Activated T-cell treated with anti-CD3 and anti-CD28 coated beads for 24 hours (primary cell): ENCODE measurements at regions not wholly inside any gene's neighbourhood (a gene's known extent, or its start where the extent isn't known, plus 50 kb on each side); places are given as distances from the start of the nearest gene placed in this dataset.

ENCODE experiments used
- DNase-seq: peaks from one replicate; pipeline ENCODE4 v3.0.0-alpha.2; 2020; ENCODE audit warnings: low read depth

GRCh38 chr11:8799273-8799672 is 111.7 kb upstream of the AKIP1 start:
- no peak for DNase-seq

- no peak for DNase-seq
Measured at GRCh38 chr11:8800520-8801110, 110.4 kb upstream of the AKIP1 start.

GRCh38 chr11:8801121-8801520 is 109.9 kb upstream of the AKIP1 start:
- no peak for DNase-seq

DNA sequence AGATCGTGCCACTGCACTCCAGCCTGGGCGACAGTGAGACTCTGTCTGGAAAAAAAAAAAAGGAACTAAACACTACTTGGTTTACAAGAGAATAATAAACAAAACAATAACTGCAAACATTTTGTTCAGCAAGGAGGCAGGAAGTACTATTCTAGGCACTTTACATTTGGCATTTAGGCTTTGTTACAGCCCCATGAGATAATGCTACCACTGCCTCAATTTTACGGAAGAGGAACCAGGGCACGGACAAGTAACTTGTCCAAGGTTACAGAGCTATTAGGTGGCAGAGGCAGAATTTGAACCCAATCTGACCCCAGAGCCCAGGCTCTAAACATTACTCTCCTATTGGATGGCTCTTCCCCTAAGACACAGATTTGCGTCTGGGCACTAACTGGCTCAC is 108.7 kb upstream of the AKIP1 start:
- no peak for DNase-seq

DNA sequence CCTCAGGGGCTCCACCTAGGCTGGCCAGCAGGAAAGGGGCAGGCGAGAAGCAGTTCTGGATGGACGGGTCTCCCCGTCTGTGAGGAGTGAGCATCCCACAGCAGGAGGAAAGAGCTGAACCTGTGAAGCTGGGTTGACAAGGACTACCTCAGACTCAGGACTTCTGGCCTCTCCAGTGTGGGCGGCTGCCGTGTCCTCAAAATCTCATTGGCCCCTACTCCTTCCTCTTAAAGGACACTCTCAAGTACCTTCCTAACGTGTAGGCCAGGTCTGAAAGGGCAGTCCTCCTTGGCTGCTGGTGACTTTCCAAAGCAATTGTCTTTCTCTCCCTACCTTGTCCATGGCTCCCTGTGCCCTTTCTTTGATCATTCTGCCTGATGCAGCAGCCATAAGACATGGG is 107.0 kb upstream of the AKIP1 start:
- no peak for DNase-seq

DNA sequence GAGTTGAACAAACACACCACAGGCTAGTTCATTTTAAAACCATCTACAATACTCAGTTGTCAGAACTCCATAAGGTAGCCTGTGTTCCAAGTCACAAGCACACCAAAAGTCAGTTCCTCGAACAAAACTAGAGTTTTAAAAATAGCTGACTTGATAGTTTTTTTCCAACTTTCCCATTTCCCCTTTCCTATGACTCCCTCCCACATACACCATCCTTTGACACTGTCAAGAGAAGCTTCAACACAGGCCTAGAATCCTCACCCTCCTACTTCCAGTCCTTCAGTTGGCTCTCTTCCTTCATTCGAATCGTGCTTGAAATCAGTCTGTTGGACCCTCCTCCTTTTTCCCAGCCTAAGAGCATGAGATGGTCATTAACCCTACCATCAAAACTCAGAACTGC is 105.7 kb upstream of the AKIP1 start:
- DNase-seq, result no peak

DNA sequence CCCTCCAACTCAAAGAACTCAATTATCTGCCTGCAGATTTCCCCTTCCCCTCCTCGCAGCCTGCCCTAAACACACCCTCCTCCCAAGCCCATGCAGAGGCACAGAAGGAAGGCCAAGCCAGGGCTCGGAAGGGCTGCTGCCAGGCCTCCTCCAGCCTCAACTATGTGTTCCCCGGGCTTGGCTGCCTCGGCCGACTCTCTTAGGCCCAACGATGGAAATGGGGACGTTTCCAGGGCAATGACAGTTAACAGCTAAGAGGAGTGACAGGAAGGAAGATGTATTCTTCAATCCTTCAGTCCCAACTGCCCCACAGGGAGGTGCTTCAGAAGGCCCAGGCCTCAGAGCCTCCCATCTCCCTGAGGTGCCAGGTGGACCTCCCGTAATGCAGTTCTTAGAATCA is 104.0 kb upstream of the AKIP1 start:
- DNase-seq, result no peak

DNA sequence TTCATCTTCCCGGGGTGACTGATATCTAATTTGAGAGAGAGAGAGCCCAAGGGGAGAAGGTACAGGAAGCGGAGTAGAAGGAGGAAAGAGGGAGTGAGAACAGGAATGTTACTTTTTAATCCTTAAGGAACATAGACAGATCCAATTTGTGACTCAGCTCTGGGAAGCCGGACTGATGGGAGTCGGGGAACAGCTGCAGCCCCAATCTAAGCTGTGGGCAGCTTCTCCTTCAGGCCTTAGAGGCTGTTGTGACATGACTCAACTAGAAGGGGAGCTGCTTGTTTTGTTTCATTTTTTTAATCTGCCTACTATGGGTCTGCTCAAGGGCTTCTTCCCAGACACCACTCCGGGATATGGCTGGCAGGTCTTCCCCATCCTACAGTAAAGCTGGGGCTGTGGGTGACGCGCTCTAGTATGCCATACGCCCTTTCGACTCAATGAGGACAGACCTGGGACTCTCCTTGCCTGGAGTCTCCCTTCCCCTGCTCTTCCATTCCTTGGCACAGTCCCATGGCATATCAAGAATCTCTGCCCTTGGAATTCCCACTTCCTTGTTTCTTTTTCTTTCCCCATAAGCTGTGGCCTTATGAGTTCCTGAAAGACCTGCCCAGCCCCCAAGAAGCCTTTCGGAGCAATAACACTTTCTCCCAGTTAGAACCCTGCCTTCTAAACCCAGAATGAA is 103.3 kb upstream of the AKIP1 start:
- no peak for DNase-seq

DNA sequence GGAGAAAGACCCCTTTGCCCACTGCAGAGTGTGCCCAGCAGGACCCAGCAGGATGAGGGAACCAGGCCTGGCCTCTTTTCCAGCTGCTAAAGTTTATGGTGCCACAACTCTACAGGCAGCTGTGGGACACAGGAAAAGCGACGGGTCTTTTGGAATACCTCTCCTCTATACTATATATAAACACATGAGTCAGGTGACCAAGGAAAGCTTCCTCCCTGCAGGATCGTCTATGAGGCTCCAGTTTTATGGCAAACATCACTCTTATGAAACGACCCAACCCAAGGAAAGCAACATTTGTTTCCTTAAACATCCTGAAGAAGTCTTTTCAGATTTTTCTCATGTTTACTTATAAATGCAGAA is 102.8 kb upstream of the AKIP1 start:
- no peak for DNase-seq

GRCh38 chr11:8809241-8809938 is 101.6 kb upstream of the AKIP1 start:
- no peak for DNase-seq

DNA sequence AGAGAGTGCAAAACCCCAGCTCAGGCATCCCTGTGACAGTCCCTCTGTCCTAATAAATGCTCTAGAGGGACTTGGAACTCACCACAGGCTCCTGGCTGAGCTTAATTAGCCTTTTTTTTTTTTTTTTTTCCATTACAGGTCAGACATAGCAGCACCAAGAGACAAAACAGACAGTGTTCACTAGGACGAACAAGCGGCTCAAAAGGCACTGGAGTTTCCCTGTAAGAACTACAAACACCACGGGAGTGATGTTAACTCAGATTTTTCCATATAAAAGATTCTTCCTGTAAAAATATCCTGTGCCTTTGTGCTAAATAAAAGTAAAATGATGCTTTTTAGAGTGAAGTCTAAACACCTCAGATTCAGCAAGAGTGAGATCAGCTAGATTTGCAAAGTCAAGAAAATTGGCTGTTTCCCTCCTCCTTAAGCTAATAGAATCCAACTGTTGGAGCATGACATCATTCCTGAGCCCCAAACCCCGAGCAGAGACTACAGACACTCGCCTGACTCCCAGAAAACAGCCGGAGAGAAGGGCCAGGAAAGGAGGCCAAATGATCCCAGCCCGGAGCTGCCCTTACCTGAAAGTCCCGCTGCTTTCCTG is 101.0 kb upstream of the AKIP1 start:
- no peak for DNase-seq

DNA sequence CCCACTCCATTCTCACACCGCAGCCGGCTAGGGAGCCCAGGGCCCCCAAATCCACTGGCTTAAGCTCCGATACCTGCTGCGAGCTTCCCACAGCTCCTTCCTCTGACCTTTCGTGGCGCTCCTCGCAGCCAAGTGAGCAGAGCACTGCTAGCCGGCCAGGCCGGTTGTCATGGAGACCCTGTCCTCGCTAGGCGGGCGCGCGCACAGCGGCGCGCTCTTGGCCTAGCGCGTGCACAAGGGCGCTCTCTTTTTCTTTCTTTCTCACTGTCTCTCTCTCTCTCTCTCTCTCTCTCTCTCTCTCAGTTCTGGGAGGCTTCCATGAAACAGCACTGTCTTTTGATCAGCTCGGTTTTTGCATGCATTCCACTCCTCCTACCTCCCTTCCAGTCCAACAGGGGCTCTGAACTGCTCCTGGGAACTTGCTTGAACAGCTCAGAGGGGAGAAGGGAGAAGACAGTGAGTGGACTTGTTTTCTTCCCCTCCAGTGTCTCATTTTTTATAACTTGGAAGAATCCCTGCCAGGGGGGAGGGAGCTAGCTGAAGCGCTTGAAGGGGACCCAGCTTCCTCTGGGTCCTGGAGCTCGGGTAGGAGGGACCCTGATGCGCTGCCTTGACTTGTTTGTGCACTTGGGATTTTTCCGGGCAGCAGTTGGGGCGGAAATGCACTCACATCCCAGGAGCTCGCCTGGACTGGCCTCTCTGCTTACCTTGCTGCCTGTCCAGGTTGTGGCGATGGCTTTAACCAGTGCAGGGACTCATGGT is 100.3 kb upstream of the AKIP1 start:
- no peak for DNase-seq

- DNase-seq, result no peak
Measured at GRCh38 chr11:8811571-8811970, 99.4 kb upstream of the AKIP1 start.

DNA sequence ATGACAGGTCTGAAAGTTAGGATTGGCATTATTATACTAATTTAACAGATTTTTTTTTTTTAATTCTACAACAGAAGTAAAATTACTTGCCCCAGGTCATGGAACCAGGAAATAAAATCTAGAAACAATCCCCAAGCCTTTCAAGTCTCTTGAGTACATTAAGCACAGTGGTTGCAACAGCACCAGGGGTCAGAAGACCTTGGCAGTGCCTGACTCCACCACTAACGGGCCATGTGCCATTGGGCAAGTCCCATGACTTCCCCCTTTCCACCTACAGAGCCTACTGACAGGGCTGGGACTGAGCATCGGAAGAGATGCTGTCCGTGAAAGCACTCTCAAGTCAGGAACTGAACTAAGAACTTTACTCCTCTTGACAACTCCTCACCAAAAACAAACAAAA is 98.6 kb upstream of the AKIP1 start:
- no peak for DNase-seq

DNA sequence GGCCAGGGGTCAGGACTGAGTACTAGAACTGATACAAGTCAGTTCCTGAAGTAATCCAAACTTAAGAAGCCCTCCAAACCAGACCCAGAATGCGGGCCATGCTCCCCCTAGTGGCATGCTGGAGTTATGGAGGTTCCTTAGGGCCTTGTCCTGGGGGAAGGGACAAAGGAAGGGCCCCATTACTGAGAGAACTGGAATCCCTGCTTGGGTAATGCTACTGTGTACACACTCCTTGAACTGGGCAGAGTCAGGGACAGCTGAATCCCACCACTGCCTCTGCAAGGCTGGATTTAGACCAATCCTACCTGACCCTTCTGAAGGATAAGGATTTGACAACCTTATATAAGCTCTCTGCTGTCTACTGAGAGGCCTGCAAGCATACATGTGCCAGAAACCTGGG is 97.3 kb upstream of the AKIP1 start:
- DNase-seq, result peak; percentile 12

GRCh38 chr11:8814209-8814922 is 96.6 kb upstream of the AKIP1 start:
- no peak for DNase-seq

- DNase-seq, result no peak
Measured at GRCh38 chr11:8814923-8815240, 96.1 kb upstream of the AKIP1 start.

- no peak for DNase-seq
Measured at GRCh38 chr11:8818421-8818820, 92.6 kb upstream of the AKIP1 start.

DNA sequence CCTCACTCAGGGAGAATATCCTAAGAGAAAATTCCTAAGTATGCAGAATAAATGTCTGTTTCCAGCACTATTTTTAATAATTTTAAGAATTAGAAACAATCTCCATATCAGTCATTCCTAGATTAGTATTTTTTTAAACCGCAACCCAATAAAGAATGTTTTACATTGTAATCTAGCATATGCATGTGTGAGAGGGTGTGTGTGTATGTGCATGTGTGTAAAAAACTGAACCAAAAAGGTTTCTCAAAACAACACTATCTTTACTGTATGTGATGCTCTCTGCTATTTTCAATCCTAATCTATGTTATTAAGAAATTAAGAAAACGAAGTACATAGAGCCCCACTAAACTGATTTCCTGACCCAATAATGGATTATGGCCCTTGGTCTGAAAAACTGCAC is 90.6 kb upstream of the AKIP1 start:
- DNase-seq, result no peak

DNA sequence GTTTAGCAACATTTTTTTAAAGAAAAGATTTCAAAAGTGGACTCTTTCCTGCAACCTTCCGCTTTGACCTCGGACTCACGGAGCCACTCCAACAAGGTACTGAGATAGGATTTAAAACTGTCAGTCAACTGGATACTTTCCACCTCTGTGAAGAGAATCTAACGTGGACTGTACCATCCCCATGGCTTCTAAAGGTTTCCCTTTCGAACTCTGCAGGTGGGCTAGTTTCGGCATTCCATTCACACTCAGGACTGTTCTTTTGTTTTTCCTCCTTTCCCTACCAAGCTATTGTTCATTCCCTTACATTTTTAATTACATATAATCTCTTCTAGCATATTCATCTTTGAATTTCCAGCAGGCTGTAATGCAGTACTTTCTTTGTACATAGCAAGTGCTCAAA is 88.5 kb upstream of the AKIP1 start:
- DNase-seq, result no peak

GRCh38 chr11:8823174-8823742 is 87.7 kb upstream of the AKIP1 start:
- DNase-seq, result no peak
